Prostate gland (tissue), 2 donors: ENCODE measurements at regions not wholly inside any gene's neighbourhood (a gene's known extent, or its start where the extent isn't known, plus 50 kb on each side); places are given as distances from the start of the nearest gene placed in this dataset.

Source experiments
- CTCF ChIP-seq, 4 experiments: fragments of 200-600 bp in 2 of 4; fragments of 450-650 bp in 2 of 4; sonication (generic) in 2 of 4; IDR thresholded peaks; 1 replicate in 3 of 4; 2 replicates in 1 of 4; pipeline ENCODE4 v1.5.1; 2016 to 2019; ENCODE audit warnings: antibody characterized with exemption in 4 of 4, mild to moderate bottlenecking in 2 of 4, moderate library complexity in 2 of 4
- POLR2A ChIP-seq: fragments of 450-650 bp; IDR thresholded peaks from one replicate; pipeline ENCODE4 v1.6.1; 2016; ENCODE audit warnings: antibody characterized with exemption, mild to moderate bottlenecking

GRCh38 chr15:85318048-85318731 lies 62.2 kb upstream of the AKAP13 start:
- TF ChIP-seq CTCF (IDR thresholded peaks at IDR 0.05) (no peak), POLR2A (no peak)
